Limb (tissue), 2 donors: ENCODE measurements at regions not wholly inside any gene's neighbourhood (a gene's known extent, or its start where the extent isn't known, plus 50 kb on each side); places are given as distances from the start of the nearest gene placed in this dataset.
"Not testable (repeated sequence)": the region's sequence is repeated elsewhere in the genome, so short reads cannot be mapped to it uniquely, and the experiment has no call there.

Source experiments
- DNase-seq, 2 donors: peaks; one replicate each; pipeline ENCODE4 v3.0.0-alpha.2; 2016; ENCODE audit errors: extremely low spot score in 2 of 2

GRCh38 chr1:61580417-61580816, 144.5 kb downstream of the TM2D1 start:
- DNase-seq = no peak

- no peak for DNase-seq
These were observed 145.1 kb downstream of the TM2D1 start for GRCh38 chr1:61579802-61580201.

GRCh38 chr1:61572046-61572445, 152.9 kb downstream of the TM2D1 start:
- DNase-seq = no peak

GRCh38 chr1:61570191-61570590, 154.8 kb downstream of the TM2D1 start:
- DNase-seq = no peak

- no peak for DNase-seq
These were observed 155.7 kb downstream of the TM2D1 start for GRCh38 chr1:61569303-61569621.

GRCh38 chr1:61568460-61569302, 156.3 kb downstream of the TM2D1 start:
- DNase-seq = no peak

- no peak for DNase-seq
These were observed 158.8 kb downstream of the TM2D1 start for GRCh38 chr1:61566177-61566576.

GRCh38 chr1:61563611-61564010, 161.3 kb downstream of the TM2D1 start:
- DNase-seq = no peak

- no peak for DNase-seq
These were observed 163.3 kb downstream of the TM2D1 start for GRCh38 chr1:61561666-61562065.

- DNase-seq = no peak
These were observed 164.6 kb downstream of the TM2D1 start for GRCh38 chr1:61560385-61560784.

GRCh38 chr1:61556631-61557030, 168.3 kb downstream of the TM2D1 start:
- no peak for DNase-seq

- DNase-seq = no peak
These were observed 172.2 kb downstream of the TM2D1 start for GRCh38 chr1:61552630-61553305.

- DNase-seq = not testable (repeated sequence)
These were observed 177.6 kb downstream of the TM2D1 start for GRCh38 chr1:61547302-61547701.

GRCh38 chr1:61544870-61545269, 180.1 kb downstream of the TM2D1 start:
- DNase-seq = not testable (repeated sequence)

GRCh38 chr1:61543498-61543897, 181.4 kb downstream of the TM2D1 start:
- DNase-seq = not testable (repeated sequence)

GRCh38 chr1:61539720-61540462, 185.1 kb downstream of the TM2D1 start:
- no peak for DNase-seq

- no peak for DNase-seq
These were observed 186.7 kb downstream of the TM2D1 start for GRCh38 chr1:61538228-61538627.

GRCh38 chr1:61536174-61537108, 188.5 kb downstream of the TM2D1 start:
- no peak for DNase-seq

GRCh38 chr1:61534847-61535246, 190.1 kb downstream of the TM2D1 start:
- no peak for DNase-seq

GRCh38 chr1:61533546-61533945, 191.4 kb downstream of the TM2D1 start:
- DNase-seq = no peak

- DNase-seq = no peak
These were observed 193.2 kb downstream of the TM2D1 start for GRCh38 chr1:61531716-61532115.
